COLO668 (cell line): ENCODE measurements at regions not wholly inside any gene's neighbourhood (a gene's known extent, or its start where the extent isn't known, plus 50 kb on each side); places are given as distances from the start of the nearest gene placed in this dataset.
"Not testable (repeated sequence)": the region's sequence is repeated elsewhere in the genome, so short reads cannot be mapped to it uniquely, and the experiment has no call there.

ENCODE experiments used
- DNase-seq: peaks from one replicate; lab custom pipeline; 2025; ENCODE audit not compliant: unreplicated experiment; lab: John Stamatoyannopoulos, UW

- no peak for DNase-seq
Measured at GRCh38 chr18:30639361-30639760, 403.2 kb downstream of the DSC3 start.

GRCh38 chr18:30634249-30634648, 408.3 kb downstream of the DSC3 start:
- no peak for DNase-seq

- DNase-seq: no peak
Measured at GRCh38 chr18:30632071-30632698, 410.4 kb downstream of the DSC3 start.

- no peak for DNase-seq
Measured at GRCh38 chr18:30625961-30626360, 416.6 kb downstream of the DSC3 start.

- DNase-seq: no peak
Measured at GRCh38 chr18:30623401-30624065, 419.0 kb downstream of the DSC3 start.

GRCh38 chr18:30622635-30623034, 419.9 kb downstream of the DSC3 start:
- no peak for DNase-seq

GRCh38 chr18:30622104-30622503, 420.4 kb downstream of the DSC3 start:
- no peak for DNase-seq

- no peak for DNase-seq
Measured at GRCh38 chr18:30618567-30618966, 424.0 kb downstream of the DSC3 start.

- DNase-seq: no peak
Measured at GRCh38 chr18:30616414-30616813, 426.1 kb downstream of the DSC3 start.

- no peak for DNase-seq
Measured at GRCh38 chr18:30613467-30613801, 429.1 kb downstream of the DSC3 start.

GRCh38 chr18:30601541-30601940, 441.0 kb downstream of the DSC3 start:
- no peak for DNase-seq

- no peak for DNase-seq
Measured at GRCh38 chr18:30597202-30597601, 445.3 kb downstream of the DSC3 start.

GRCh38 chr18:30596635-30597034, 445.9 kb downstream of the DSC3 start:
- DNase-seq: no peak

GRCh38 chr18:30595942-30596341, 446.6 kb downstream of the DSC3 start:
- no peak for DNase-seq

- DNase-seq: not testable (repeated sequence)
Measured at GRCh38 chr18:30594911-30595310, 447.6 kb downstream of the DSC3 start.

- DNase-seq: no peak
Measured at GRCh38 chr18:30591462-30591861, 451.1 kb downstream of the DSC3 start.

GRCh38 chr18:30588673-30589164, 453.8 kb downstream of the DSC3 start:
- DNase-seq: no peak

GRCh38 chr18:30583768-30584167, 458.8 kb downstream of the DSC3 start:
- DNase-seq: no peak

GRCh38 chr18:30582078-30582477, 460.5 kb downstream of the DSC3 start:
- no peak for DNase-seq

- no peak for DNase-seq
Measured at GRCh38 chr18:30578707-30579106, 463.8 kb downstream of the DSC3 start.

GRCh38 chr18:30572214-30572613, 470.3 kb downstream of the DSC3 start:
- DNase-seq: no peak

GRCh38 chr18:30568333-30568732, 474.2 kb downstream of the DSC3 start:
- DNase-seq: no peak

GRCh38 chr18:30566877-30567276, 475.7 kb downstream of the DSC3 start:
- no peak for DNase-seq
